AG09309 (cell line): ENCODE measurements at regions not wholly inside any gene's neighbourhood (a gene's known extent, or its start where the extent isn't known, plus 50 kb on each side); places are given as distances from the start of the nearest gene placed in this dataset.

Experiments used
- DNase-seq: peaks from one replicate; pipeline ENCODE4 v3.0.0-alpha.2; 2010; ENCODE audit warnings: low read depth
- H3K4me3 ChIP-seq: 2 replicates; pipeline ENCODE4 v1.5.1; 2011; ENCODE audit warnings: mild to moderate bottlenecking, low read depth, low read length, moderate library complexity; ENCODE audit not compliant: control insufficient read depth
- CTCF ChIP-seq: IDR thresholded peaks from 2 replicates; pipeline ENCODE4 v1.5.1; 2011; ENCODE audit warnings: mild to moderate bottlenecking, low read depth, low read length, inconsistent platforms; ENCODE audit not compliant: insufficient read depth, control insufficient read depth; ENCODE audit errors: missing control alignments

GRCh38 chr5:54673523-54674225 is 156.1 kb downstream of the SNX18 start:
- TF ChIP-seq CTCF: no peak
- H3K4me3 ChIP-seq: no peak overlapping the region
- no peak for DNase-seq

- no peak for TF ChIP-seq CTCF
- H3K4me3 ChIP-seq: no peak overlapping the region
- no peak for DNase-seq
Measured at GRCh38 chr5:54672871-54673270, 155.3 kb downstream of the SNX18 start.

- TF ChIP-seq CTCF: no peak
- no peak overlapping the region for H3K4me3 ChIP-seq
Measured at GRCh38 chr5:54671681-54672080, 154.1 kb downstream of the SNX18 start.

GRCh38 chr5:54671111-54671531 is 153.6 kb downstream of the SNX18 start:
- no peak overlapping the region for H3K4me3 ChIP-seq
- TF ChIP-seq CTCF: no peak
- no peak for DNase-seq

More at GRCh38 chr5:54671681-54672080, 154.1 kb downstream of the SNX18 start:
- no peak for DNase-seq

GRCh38 chr5:54670281-54670680 is 152.7 kb downstream of the SNX18 start:
- no peak for DNase-seq
- TF ChIP-seq CTCF: no peak
- no peak overlapping the region for H3K4me3 ChIP-seq

GRCh38 chr5:54669845-54670244 is 152.3 kb downstream of the SNX18 start:
- no peak for TF ChIP-seq CTCF
- H3K4me3 ChIP-seq: no peak overlapping the region
- no peak for DNase-seq
